HCT116 (cell line): ENCODE measurements at regions not wholly inside any gene's neighbourhood (a gene's known extent, or its start where the extent isn't known, plus 50 kb on each side); places are given as distances from the start of the nearest gene placed in this dataset.

Source experiments
- ATAC-seq: fragments of 200-7000 bp; cut with Tn5 transposase; 2 replicates; pipeline ENCODE4 v1.9.1; 2020; ENCODE audit warnings: mild to moderate bottlenecking, moderate library complexity
- BruUV-seq: library from RNA; stranded (reverse); fragments of 400-500 nt; replicated peaks from 2 replicates; lab custom pipeline; 2021; lab: Mats Ljungman, UMichigan
- CTCF ChIA-PET: fragments of 300-600 bp; sonication (Branson Sonifier 250); formaldehyde crosslinking; loops from one replicate; lab custom pipeline; 2021; ENCODE audit warnings: antibody characterized with exemption; lab: Charles Lee
- POLR2A ChIA-PET: fragments of 300-600, 350-600 bp; sonication (Branson Sonifier 250); formaldehyde crosslinking; loops from one replicate; lab custom pipeline; 2021; ENCODE audit warnings: antibody characterized with exemption; lab: Charles Lee
- RAD21 ChIA-PET, 2 experiments: fragments of 300-600 bp; sonication (Branson Sonifier 250); formaldehyde crosslinking; loops; one replicate each; lab custom pipeline; 2023; ENCODE audit warnings: low total read pairs in 2 of 2; ENCODE audit not compliant: uncharacterized antibody in 2 of 2, unreplicated experiment in 2 of 2, low non-redundant PET in 1 of 2; lab: Charles Lee
- DNase-seq: peaks from one replicate; pipeline ENCODE4 v3.0.0-alpha.2; 2010; ENCODE audit warnings: low read depth, low spot score
- H2AFZ ChIP-seq: fragments of 200-600 bp; shearing (Covaris generic), sonication (generic); 2 replicates; pipeline ENCODE4 v1.6.1; 2017; ENCODE audit warnings: low read depth, mixed run types, mixed read lengths, antibody characterized with exemption, low read length; ENCODE audit not compliant: poor library complexity, severe bottlenecking
- H3K27ac ChIP-seq: 2 replicates; pipeline ENCODE4 v1.5.1; 2012; ENCODE audit warnings: low read depth, low read length
- H3K27me3 ChIP-seq: fragments of 200-600 bp; sonication (generic); 2 replicates; pipeline ENCODE4 v1.6.1; 2016; ENCODE audit warnings: mixed run types, low read length, mixed read lengths; ENCODE audit not compliant: insufficient read depth
- H3K36me3 ChIP-seq, 2 experiments: fragments of 200-500 bp in 1 of 2; fragments of 200-600 bp in 1 of 2; sonication (Bioruptor generic) in 1 of 2; sonication (generic) in 1 of 2; 2 replicates each; pipeline versions ENCODE4 v1.5.1 to v1.6.1; 2014 to 2016; ENCODE audit warnings: low read length in 2 of 2, inconsistent platforms in 1 of 2, mixed read lengths in 1 of 2, mixed run types in 1 of 2; ENCODE audit not compliant: insufficient read depth in 2 of 2, control insufficient read depth in 1 of 2
- H3K4me1 ChIP-seq, 2 experiments: fragments of 200-600 bp in 1 of 2; sonication (generic) in 1 of 2; 2 replicates each; pipeline versions ENCODE4 v1.5.1 to v1.6.1; 2012 to 2017; ENCODE audit warnings: low read length in 2 of 2, inconsistent platforms in 1 of 2, mild to moderate bottlenecking in 1 of 2, mixed read lengths in 1 of 2, mixed run types in 1 of 2, moderate library complexity in 1 of 2; ENCODE audit not compliant: insufficient read depth in 2 of 2, control insufficient read depth in 1 of 2
- H3K4me2 ChIP-seq: fragments of 200-600 bp; sonication (generic); 2 replicates; pipeline ENCODE4 v1.6.1; 2017; ENCODE audit warnings: mixed run types, low read length, mixed read lengths
- H3K4me3 ChIP-seq, 2 experiments: fragments of 200-600 bp in 1 of 2; sonication (generic) in 1 of 2; replicated peaks in 1 of 2; 2 replicates each; pipeline ENCODE4 v1.5.1; 2011 to 2016; ENCODE audit warnings: low read length in 2 of 2, control low read depth in 1 of 2, low read depth in 1 of 2, mild to moderate bottlenecking in 1 of 2, mixed read lengths in 1 of 2, mixed run types in 1 of 2
- H3K79me2 ChIP-seq: fragments of 200-600 bp; sonication (generic); 2 replicates; pipeline ENCODE4 v1.6.1; 2017; ENCODE audit warnings: mild to moderate bottlenecking, mixed run types, low read length, moderate library complexity, mixed read lengths; ENCODE audit not compliant: insufficient read depth
- H3K9ac ChIP-seq: fragments of 200-600 bp; sonication (generic); 2 replicates; pipeline ENCODE4 v1.6.1; 2016; ENCODE audit warnings: low read length, mixed read lengths
- H3K9me2 ChIP-seq: fragments of 200-600 bp; sonication (generic), shearing (Covaris generic); 2 replicates; pipeline ENCODE4 v1.6.1; 2017; ENCODE audit warnings: mixed run types, mild to moderate bottlenecking, moderate library complexity; ENCODE audit not compliant: insufficient read depth
- H3K9me3 ChIP-seq, 2 experiments: fragments of 200-500 bp in 1 of 2; fragments of 200-600 bp in 1 of 2; sonication (Bioruptor generic) in 1 of 2; sonication (generic) in 1 of 2; 2 replicates each; pipeline ENCODE4 v1.6.1; 2014 to 2017; ENCODE audit warnings: low read length in 2 of 2, mixed read lengths in 2 of 2, inconsistent platforms in 1 of 2, low read depth in 1 of 2, mild to moderate bottlenecking in 1 of 2, mixed run types in 1 of 2, moderate library complexity in 1 of 2; ENCODE audit not compliant: control insufficient read depth in 1 of 2, insufficient read depth in 1 of 2
- H4K20me1 ChIP-seq: fragments of 200-600 bp; sonication (generic), shearing (Covaris generic); 2 replicates; pipeline ENCODE4 v1.6.1; 2017; ENCODE audit warnings: mixed run types, mild to moderate bottlenecking, moderate library complexity; ENCODE audit not compliant: insufficient read depth
- ATF3 ChIP-seq: IDR thresholded peaks from 2 replicates; pipeline ENCODE4 v1.6.1; 2012
- CEBPB ChIP-seq: IDR thresholded peaks from 2 replicates; pipeline ENCODE4 v1.6.1; 2012; ENCODE audit warnings: low read depth
- CTCF ChIP-seq, 3 experiments: fragments of 200-600 bp in 1 of 3; sonication (generic) in 1 of 3; IDR thresholded peaks in 2 of 3; conservative IDR thresholded peaks in 1 of 3; 2 replicates each; pipeline ENCODE4 v1.5.1; 2012 to 2017; ENCODE audit warnings: low read depth in 2 of 3, low read length in 2 of 3, antibody characterized with exemption in 1 of 3, borderline replicate concordance in 1 of 3, control low read depth in 1 of 3, mild to moderate bottlenecking in 1 of 3, mixed read lengths in 1 of 3, mixed run types in 1 of 3, moderate library complexity in 1 of 3; ENCODE audit not compliant: insufficient read depth in 1 of 3
- EGR1 ChIP-seq: IDR thresholded peaks from 2 replicates; pipeline ENCODE4 v1.6.1; 2012; ENCODE audit warnings: low read depth
- MAX ChIP-seq: IDR thresholded peaks from 2 replicates; pipeline ENCODE4 v1.6.1; 2012
- POLR2AphosphoS5 ChIP-seq: IDR thresholded peaks from 2 replicates; pipeline ENCODE4 v1.6.1; 2011; ENCODE audit warnings: mild to moderate bottlenecking, low read depth, low read length, moderate library complexity
- SIN3A ChIP-seq: IDR thresholded peaks from 2 replicates; pipeline ENCODE4 v1.6.1; 2012; ENCODE audit warnings: low read depth
- SP1 ChIP-seq: IDR thresholded peaks from 2 replicates; pipeline ENCODE4 v1.6.1; 2012; ENCODE audit warnings: low read depth
- TCF7L2 ChIP-seq: IDR thresholded peaks from 2 replicates; pipeline ENCODE4 v1.7.0; 2011; ENCODE audit warnings: borderline replicate concordance, inconsistent platforms; ENCODE audit not compliant: insufficient read depth, insufficient read length; ENCODE audit errors: extremely low read depth
- ZFX ChIP-seq: fragments of 450-650 bp; IDR thresholded peaks from 2 replicates; pipeline ENCODE4 v1.6.1; 2017
- intact Hi-C: fragments of 100-400 bp; cut with micrococcal nuclease; formaldehyde crosslinking; loops from 2 replicates; pipeline ENCODE4 v1.10.0; 2022
- TF ChIP-seq, protein P1 (sequence below): IDR thresholded peaks from 2 replicates; pipeline ENCODE4 v1.6.1; 2011; ENCODE audit warnings: mild to moderate bottlenecking, low read length, moderate library complexity; ENCODE audit not compliant: insufficient replicate concordance; ENCODE audit errors: extremely low read depth

GRCh38 chr10:131683281-131683861 lies 217.4 kb upstream of the PPP2R2D start (continued):
- TF ChIP-seq SIN3A: no peak

GRCh38 chr10:131683941-131684340 lies 216.9 kb upstream of the PPP2R2D start:
- H3K4me3 ChIP-seq: no peak overlapping the region
- CTCF ChIA-PET: interaction anchor here (1.0 kb wide), 1 partner anchor 102 kb away, joined by 3 read pairs; no protein-coding TSS in a partner anchor
- no peaks in the 10 kb centered on the region for H3K4me1 ChIP-seq
- DNase-seq: no peak
- H3K79me2 ChIP-seq: no peaks in the 10 kb centered on the region
- RAD21 ChIA-PET: no interaction called here
- TF ChIP-seq EGR1 (no peak), SP1 (no peak), SIN3A (no peak), TCF7L2 (no peak), CTCF (IDR thresholded peaks at IDR 0.05 in 2 of 3, conservative IDR thresholded peaks at IDR 0.05 in 1 of 3; ENCODE audit: borderline replicate concordance in 1 of 3, insufficient read depth in 1 of 3, low read depth in 2 of 3, low read length in 2 of 3) (no peak), POLR2AphosphoS5 (no peak), ATF3 (no peak), CEBPB (no peak), MAX (no peak), ZFX (no peak)
- TF ChIP-seq, protein P1, sequence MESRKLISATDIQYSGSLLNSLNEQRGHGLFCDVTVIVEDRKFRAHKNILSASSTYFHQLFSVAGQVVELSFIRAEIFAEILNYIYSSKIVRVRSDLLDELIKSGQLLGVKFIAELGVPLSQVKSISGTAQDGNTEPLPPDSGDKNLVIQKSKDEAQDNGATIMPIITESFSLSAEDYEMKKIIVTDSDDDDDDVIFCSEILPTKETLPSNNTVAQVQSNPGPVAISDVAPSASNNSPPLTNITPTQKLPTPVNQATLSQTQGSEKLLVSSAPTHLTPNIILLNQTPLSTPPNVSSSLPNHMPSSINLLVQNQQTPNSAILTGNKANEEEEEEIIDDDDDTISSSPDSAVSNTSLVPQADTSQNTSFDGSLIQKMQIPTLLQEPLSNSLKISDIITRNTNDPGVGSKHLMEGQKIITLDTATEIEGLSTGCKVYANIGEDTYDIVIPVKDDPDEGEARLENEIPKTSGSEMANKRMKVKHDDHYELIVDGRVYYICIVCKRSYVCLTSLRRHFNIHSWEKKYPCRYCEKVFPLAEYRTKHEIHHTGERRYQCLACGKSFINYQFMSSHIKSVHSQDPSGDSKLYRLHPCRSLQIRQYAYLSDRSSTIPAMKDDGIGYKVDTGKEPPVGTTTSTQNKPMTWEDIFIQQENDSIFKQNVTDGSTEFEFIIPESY: no peak
- POLR2A ChIA-PET: no interaction called here
- H3K9ac ChIP-seq: no peak overlapping the region
- H3K27me3 ChIP-seq: no peaks in the 10 kb centered on the region
- intact Hi-C loops: no loop called here
- no peaks in the 10 kb centered on the region for H4K20me1 ChIP-seq
- no peaks in the 10 kb centered on the region for H3K9me2 ChIP-seq
- BruUV-seq: no TSS peak
- ATAC-seq: no peak
- H3K4me2 ChIP-seq: no peak overlapping the region
- no peak overlapping the region for H3K27ac ChIP-seq
- H2AFZ ChIP-seq: no peak overlapping the region
- H3K36me3 ChIP-seq: no peaks in the 10 kb centered on the region
- no peaks in the 10 kb centered on the region for H3K9me3 ChIP-seq
